ENCODE measurements at regions not wholly inside any gene's neighbourhood (a gene's known extent, or its start where the extent isn't known, plus 50 kb on each side); places are given as distances from the start of the nearest gene placed in this dataset.

GRCh38 chr17:56735842-56736241 is 97.9 kb downstream of the C17orf67 start:
- DNase-seq (ENCODE audit: low spot score in 2 of 2): no peak
- H3K4me1 ChIP-seq: no peaks in the 10 kb centered on the region
- H3K27me3 ChIP-seq: peaks cover 0 to 4% of the 10 kb centered on the region in 2 donors
- TF ChIP-seq POLR2A (IDR thresholded peaks at IDR 0.05) (no peak), EP300 (IDR thresholded peaks at IDR 0.05) (no peak)
- TF ChIP-seq, protein P1, sequence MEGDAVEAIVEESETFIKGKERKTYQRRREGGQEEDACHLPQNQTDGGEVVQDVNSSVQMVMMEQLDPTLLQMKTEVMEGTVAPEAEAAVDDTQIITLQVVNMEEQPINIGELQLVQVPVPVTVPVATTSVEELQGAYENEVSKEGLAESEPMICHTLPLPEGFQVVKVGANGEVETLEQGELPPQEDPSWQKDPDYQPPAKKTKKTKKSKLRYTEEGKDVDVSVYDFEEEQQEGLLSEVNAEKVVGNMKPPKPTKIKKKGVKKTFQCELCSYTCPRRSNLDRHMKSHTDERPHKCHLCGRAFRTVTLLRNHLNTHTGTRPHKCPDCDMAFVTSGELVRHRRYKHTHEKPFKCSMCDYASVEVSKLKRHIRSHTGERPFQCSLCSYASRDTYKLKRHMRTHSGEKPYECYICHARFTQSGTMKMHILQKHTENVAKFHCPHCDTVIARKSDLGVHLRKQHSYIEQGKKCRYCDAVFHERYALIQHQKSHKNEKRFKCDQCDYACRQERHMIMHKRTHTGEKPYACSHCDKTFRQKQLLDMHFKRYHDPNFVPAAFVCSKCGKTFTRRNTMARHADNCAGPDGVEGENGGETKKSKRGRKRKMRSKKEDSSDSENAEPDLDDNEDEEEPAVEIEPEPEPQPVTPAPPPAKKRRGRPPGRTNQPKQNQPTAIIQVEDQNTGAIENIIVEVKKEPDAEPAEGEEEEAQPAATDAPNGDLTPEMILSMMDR (IDR thresholded peaks at IDR 0.05): no peak
- H3K4me3 ChIP-seq: no peak overlapping the region
- no peaks in the 10 kb centered on the region for H3K36me3 ChIP-seq
- no peaks in the 10 kb centered on the region for H3K9me3 ChIP-seq
- no peak overlapping the region for H3K27ac ChIP-seq
- 82 to 88% methylated on average over 6 of the region's 6 CpGs for WGBS, 2 donors

DNA sequence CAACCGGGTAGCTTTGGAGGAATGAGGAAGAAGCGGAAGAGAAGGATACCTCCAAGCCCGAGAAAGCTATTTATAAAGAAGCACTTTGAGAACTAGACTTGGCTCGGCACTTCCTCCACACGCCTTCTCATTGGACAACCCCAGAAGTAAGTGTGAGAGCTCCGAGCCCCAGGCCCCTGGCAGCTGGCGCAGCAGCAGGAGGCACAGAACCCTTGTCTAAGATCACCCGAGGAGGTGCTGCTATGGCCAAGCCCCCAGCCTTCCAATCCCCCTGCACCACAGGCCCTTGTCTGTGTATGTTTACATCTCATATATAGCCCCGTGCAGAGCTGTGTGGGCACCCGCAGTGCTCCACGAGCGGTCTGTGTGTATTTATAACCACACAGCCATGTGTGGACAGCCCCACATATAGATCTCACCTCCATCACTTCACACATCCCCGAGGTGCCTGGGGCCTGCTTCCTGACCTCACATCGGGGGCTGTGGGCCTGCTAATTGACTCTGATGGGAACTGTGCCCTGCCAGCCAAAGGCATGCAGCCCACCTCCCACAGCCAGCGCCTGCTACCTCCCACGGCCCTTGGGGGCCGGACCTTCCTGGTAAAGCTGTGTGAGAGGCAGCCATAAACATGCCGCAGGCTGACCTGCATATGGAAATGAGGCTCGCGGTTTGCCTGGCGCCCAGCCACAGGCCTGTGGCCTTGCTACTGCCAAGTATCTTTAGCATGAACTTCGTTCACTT is 96.1 kb downstream of the C17orf67 start:
- Histone ChIP-seq H3K4me1 (no peaks in the 10 kb centered on the region), H3K36me3 (no peaks in the 10 kb centered on the region), H3K27ac (no peak overlapping the region), H3K9me3 (no peaks in the 10 kb centered on the region), H3K27me3 (peaks cover 0 to 4% of the 10 kb centered on the region in 2 donors), H3K4me3 (no peak overlapping the region)
- TF ChIP-seq, protein P1 (IDR thresholded peaks at IDR 0.05): no peak
- no peak for TF ChIP-seq POLR2A (IDR thresholded peaks at IDR 0.05)
- no peak for TF ChIP-seq EP300 (IDR thresholded peaks at IDR 0.05)
- DNase-seq (ENCODE audit: low spot score in 2 of 2): no peak
- 53 to 57% methylated on average over 21 to 22 of the region's 22 CpGs for WGBS, 2 donors

DNA sequence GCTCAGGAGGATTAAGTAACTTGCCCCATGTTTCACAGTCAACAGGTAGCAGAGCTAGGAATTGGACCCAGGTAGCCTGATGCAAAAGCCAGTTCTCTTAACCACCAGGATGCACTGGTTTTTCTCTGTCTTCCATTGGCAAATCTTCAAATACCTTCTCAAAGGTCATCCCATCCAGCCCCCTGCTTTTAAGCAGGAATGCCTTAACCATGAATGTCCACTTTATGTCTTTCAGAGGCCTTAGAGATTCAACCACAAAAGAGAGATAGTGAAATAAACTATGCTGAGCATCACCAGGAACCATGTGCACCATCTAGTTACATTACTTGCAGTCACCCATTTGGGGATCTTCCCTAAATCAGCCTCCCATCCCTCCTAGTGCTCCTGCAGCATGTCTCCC is 94.3 kb downstream of the C17orf67 start:
- Histone ChIP-seq H3K4me1 (no peaks in the 10 kb centered on the region), H3K4me3 (no peak overlapping the region), H3K36me3 (no peaks in the 10 kb centered on the region), H3K27me3 (peaks cover 0 to 4% of the 10 kb centered on the region in 2 donors), H3K9me3 (peaks cover 0 to 5% (median 0%) of the 10 kb centered on the region in 4 donors), H3K27ac (no peak overlapping the region)
- DNase-seq (ENCODE audit: low spot score in 2 of 2): no peak
- TF ChIP-seq EP300 (IDR thresholded peaks at IDR 0.05): no peak
- TF ChIP-seq POLR2A (IDR thresholded peaks at IDR 0.05): no peak
- TF ChIP-seq, protein P1 (IDR thresholded peaks at IDR 0.05): no peak

- TF ChIP-seq, protein P1 (IDR thresholded peaks at IDR 0.05): no peak
- WGBS, 2 donors: 36 to 45% methylated on average over 6 of the region's 6 CpGs
- no peaks in the 10 kb centered on the region for H3K4me1 ChIP-seq
- no peak overlapping the region for H3K27ac ChIP-seq
- H3K4me3 ChIP-seq: no peak overlapping the region
- H3K36me3 ChIP-seq: no peaks in the 10 kb centered on the region
- DNase-seq (ENCODE audit: low spot score in 2 of 2): no peak
- H3K9me3 ChIP-seq: peaks cover 0 to 9% (median 0%) of the 10 kb centered on the region in 4 donors
- H3K27me3 ChIP-seq: peaks cover 0 to 4% of the 10 kb centered on the region in 2 donors
Observed at GRCh38 chr17:56739776-56740175, 93.9 kb downstream of the C17orf67 start.

GRCh38 chr17:56740481-56740880 is 93.2 kb downstream of the C17orf67 start:
- H3K4me1 ChIP-seq: no peaks in the 10 kb centered on the region
- peaks cover 0 to 15% (median 0%) of the 10 kb centered on the region in 4 donors for H3K9me3 ChIP-seq
- DNase-seq (ENCODE audit: low spot score in 2 of 2): no peak
- TF ChIP-seq POLR2A (IDR thresholded peaks at IDR 0.05): no peak
- no peak for TF ChIP-seq EP300 (IDR thresholded peaks at IDR 0.05)
- TF ChIP-seq, protein P1 (IDR thresholded peaks at IDR 0.05): no peak
- peaks cover 0 to 4% of the 10 kb centered on the region in 2 donors for H3K27me3 ChIP-seq
- WGBS, 2 donors: 70 to 71% methylated on average over 3 of the region's 3 CpGs
- H3K27ac ChIP-seq: no peak overlapping the region
- no peak overlapping the region for H3K4me3 ChIP-seq
- H3K36me3 ChIP-seq: no peaks in the 10 kb centered on the region

Data from tibial nerve (tissue), 4 donors.